Peyer's patch (tissue), 4 donors: ENCODE measurements at regions not wholly inside any gene's neighbourhood (a gene's known extent, or its start where the extent isn't known, plus 50 kb on each side); places are given as distances from the start of the nearest gene placed in this dataset.

ENCODE experiments used
- DNase-seq, 3 donors: peaks; one replicate each; pipeline ENCODE4 v3.0.0-alpha.2; 2017 to 2019
- H3K27ac ChIP-seq, 4 donors: fragments of 200-600 bp; sonication (generic); one replicate each; pipeline ENCODE4 v1.5.1; 2016 to 2019
- H3K27me3 ChIP-seq, 2 donors: fragments of 200-600 bp; sonication (generic); one replicate each; pipeline ENCODE4 v1.5.1; 2019
- H3K36me3 ChIP-seq, 3 donors: fragments of 200-600 bp; sonication (generic); one replicate each; pipeline ENCODE4 v1.5.1; 2016 to 2019
- H3K4me1 ChIP-seq, 4 donors: fragments of 200-600 bp; sonication (generic); one replicate each; pipeline ENCODE4 v1.5.1; 2016 to 2019
- H3K4me3 ChIP-seq, 4 donors: fragments of 200-600 bp; sonication (generic); 1 replicate in 3 of 4; 2 replicates in 1 of 4; pipeline ENCODE4 v1.5.1; 2016 to 2019; ENCODE audit warnings: mild to moderate bottlenecking in 1 of 4
- H3K9me3 ChIP-seq, 4 donors: fragments of 200-600 bp; sonication (generic); one replicate each; pipeline ENCODE4 v1.5.1; 2016 to 2019; ENCODE audit warnings: mild to moderate bottlenecking in 1 of 4
- CTCF ChIP-seq, 6 experiments: fragments of 450-650 bp in 4 of 6; fragments of 200-600 bp in 2 of 6; sonication (generic) in 1 of 6; IDR thresholded peaks; one replicate each; pipeline ENCODE4 v1.5.1; 2017 to 2019; ENCODE audit warnings: antibody characterized with exemption in 6 of 6, mild to moderate bottlenecking in 3 of 6, moderate library complexity in 1 of 6
- POLR2A ChIP-seq, 2 donors: fragments of 450-650 bp; IDR thresholded peaks; one replicate each; pipeline ENCODE4 v1.5.1; 2017; ENCODE audit warnings: antibody characterized with exemption in 2 of 2, mild to moderate bottlenecking in 2 of 2, moderate library complexity in 2 of 2

- no peak for DNase-seq
- Histone ChIP-seq H3K27me3 (no peaks in the 10 kb centered on the region), H3K27ac (no peak overlapping the region), H3K36me3 (no peaks in the 10 kb centered on the region), H3K4me1 (no peaks in the 10 kb centered on the region), H3K9me3 (no peaks in the 10 kb centered on the region), H3K4me3 (no peak overlapping the region)
- TF ChIP-seq CTCF (IDR thresholded peaks at IDR 0.05) (no peak), POLR2A (IDR thresholded peaks at IDR 0.05) (no peak)
Measured at GRCh38 chr5:166369807-166370206, 1921.6 kb upstream of the WWC1 start.

GRCh38 chr5:166370928-166371690 lies 1920.3 kb upstream of the WWC1 start:
- Histone ChIP-seq H3K36me3 (no peaks in the 10 kb centered on the region), H3K9me3 (no peaks in the 10 kb centered on the region), H3K27me3 (no peaks in the 10 kb centered on the region), H3K4me3 (peak overlapping the region in 2 of 4 donors; percentile 2 to 22), H3K27ac (no peak overlapping the region), H3K4me1 (no peaks in the 10 kb centered on the region)
- no peak for DNase-seq
- TF ChIP-seq POLR2A (IDR thresholded peaks at IDR 0.05) (no peak), CTCF (IDR thresholded peaks at IDR 0.05) (no peak)

- DNase-seq = no peak
Measured at GRCh38 chr5:166373817-166374216, 1917.6 kb upstream of the WWC1 start.

GRCh38 chr5:166377756-166378155 lies 1913.7 kb upstream of the WWC1 start:
- Histone ChIP-seq H3K36me3 (no peaks in the 10 kb centered on the region), H3K4me1 (no peaks in the 10 kb centered on the region), H3K4me3 (no peak overlapping the region), H3K9me3 (no peaks in the 10 kb centered on the region), H3K27me3 (no peaks in the 10 kb centered on the region), H3K27ac (no peak overlapping the region)
- TF ChIP-seq POLR2A (IDR thresholded peaks at IDR 0.05) (no peak), CTCF (IDR thresholded peaks at IDR 0.05) (no peak)
- no peak for DNase-seq

More at GRCh38 chr5:166373817-166374216, 1917.6 kb upstream of the WWC1 start:
- no peak overlapping the region for H3K4me3 ChIP-seq
- H3K4me1 ChIP-seq = no peaks in the 10 kb centered on the region
- H3K9me3 ChIP-seq = no peaks in the 10 kb centered on the region
- no peak for TF ChIP-seq CTCF (IDR thresholded peaks at IDR 0.05)
- TF ChIP-seq POLR2A (IDR thresholded peaks at IDR 0.05) = no peak
- H3K36me3 ChIP-seq = no peaks in the 10 kb centered on the region
- H3K27ac ChIP-seq = no peak overlapping the region
- no peaks in the 10 kb centered on the region for H3K27me3 ChIP-seq

GRCh38 chr5:166379517-166379916 lies 1911.9 kb upstream of the WWC1 start:
- Histone ChIP-seq H3K27ac (no peak overlapping the region), H3K4me3 (no peak overlapping the region), H3K4me1 (no peaks in the 10 kb centered on the region), H3K27me3 (no peaks in the 10 kb centered on the region), H3K36me3 (no peaks in the 10 kb centered on the region), H3K9me3 (no peaks in the 10 kb centered on the region)
- TF ChIP-seq CTCF (IDR thresholded peaks at IDR 0.05) (no peak), POLR2A (IDR thresholded peaks at IDR 0.05) (no peak)
- DNase-seq = no peak
